Effector memory CD8-positive, alpha-beta T cell (primary cell): ENCODE measurements at regions not wholly inside any gene's neighbourhood (a gene's known extent, or its start where the extent isn't known, plus 50 kb on each side); places are given as distances from the start of the nearest gene placed in this dataset.
"Not testable (repeated sequence)": the region's sequence is repeated elsewhere in the genome, so short reads cannot be mapped to it uniquely, and the experiment has no call there.

Source experiments
- ATAC-seq: fragments of 150-1000 bp; cut with Tn5 transposase; replicated peaks from 2 replicates; pipeline ENCODE4 v1.10.0; 2021; ENCODE audit warnings: mild to moderate bottlenecking, moderate library complexity
- DNase-seq, 3 experiments: peaks; one replicate each; pipeline ENCODE4 v3.0.0; 2021
- H3K27ac Mint-ChIP-seq, 2 donors: one replicate each; pipeline ENCODE4 v1.8.0; 2022; ENCODE audit warnings: mild to moderate bottlenecking in 2 of 2, mixed read lengths in 2 of 2, moderate library complexity in 2 of 2
- H3K27me3 Mint-ChIP-seq, 2 donors: one replicate each; pipeline ENCODE4 v1.8.0; 2022; ENCODE audit warnings: mixed read lengths in 2 of 2
- H3K36me3 Mint-ChIP-seq: one replicate; pipeline ENCODE4 v1.8.0; 2022; ENCODE audit warnings: mild to moderate bottlenecking, moderate library complexity, mixed read lengths; ENCODE audit not compliant: insufficient read depth
- H3K4me1 Mint-ChIP-seq, 2 donors: one replicate each; pipeline ENCODE4 v1.8.0; 2022; ENCODE audit warnings: low read depth in 2 of 2, mixed read lengths in 2 of 2
- H3K4me3 Mint-ChIP-seq, 2 donors: one replicate each; pipeline ENCODE4 v1.8.0; 2022; ENCODE audit warnings: mild to moderate bottlenecking in 2 of 2, mixed read lengths in 2 of 2, moderate library complexity in 2 of 2
- H3K9me3 Mint-ChIP-seq, 2 donors: one replicate each; pipeline ENCODE4 v1.8.0; 2022; ENCODE audit warnings: mixed read lengths in 2 of 2

GRCh38 chr6:44742828-44743372 lies 355.4 kb downstream of the CDC5L start:
- DNase-seq (no peak), ATAC-seq (no peak)
- Mint-ChIP-seq H3K36me3 (no peaks in the 10 kb centered on the region), H3K4me3 (no peak overlapping the region), H3K27me3 (peaks cover 0 to 30% of the 10 kb centered on the region in 2 donors), H3K9me3 (no peaks in the 10 kb centered on the region), H3K27ac (no peak overlapping the region), H3K4me1 (no peaks in the 10 kb centered on the region)

GRCh38 chr6:44760116-44760515 lies 372.6 kb downstream of the CDC5L start:
- not testable (repeated sequence) for H3K4me1 Mint-ChIP-seq

GRCh38 chr6:44761046-44761445 lies 373.5 kb downstream of the CDC5L start:
- Mint-ChIP-seq H3K4me1 (no peaks in the 10 kb centered on the region), H3K9me3 (peaks cover 0 to 9% of the 10 kb centered on the region in 2 donors), H3K27ac (no peak overlapping the region), H3K36me3 (peaks cover 3% of the 10 kb centered on the region), H3K27me3 (peaks cover 0 to 12% of the 10 kb centered on the region in 2 donors), H3K4me3 (no peak overlapping the region)
- DNase-seq (no peak), ATAC-seq (no peak)

More at GRCh38 chr6:44760116-44760515, 372.6 kb downstream of the CDC5L start:
- not testable (repeated sequence) for H3K36me3 Mint-ChIP-seq, DNase-seq, H3K27me3 Mint-ChIP-seq, H3K4me3 Mint-ChIP-seq, H3K27ac Mint-ChIP-seq, H3K9me3 Mint-ChIP-seq, ATAC-seq

GRCh38 chr6:44762496-44762895 lies 375.0 kb downstream of the CDC5L start:
- Mint-ChIP-seq H3K9me3 (peaks cover 0 to 9% of the 10 kb centered on the region in 2 donors), H3K27ac (no peak overlapping the region)

GRCh38 chr6:44771647-44772415 lies 384.3 kb downstream of the CDC5L start:
- ATAC-seq (no peak), DNase-seq (no peak)
- Mint-ChIP-seq H3K4me3 (no peak overlapping the region), H3K9me3 (no peaks in the 10 kb centered on the region), H3K27me3 (peaks cover 5 to 13% of the 10 kb centered on the region in 2 donors), H3K27ac (no peak overlapping the region), H3K4me1 (peaks cover 2 to 4% of the 10 kb centered on the region in 2 donors), H3K36me3 (no peaks in the 10 kb centered on the region)

More at GRCh38 chr6:44762496-44762895, 375.0 kb downstream of the CDC5L start:
- peaks cover 0 to 19% of the 10 kb centered on the region in 2 donors for H3K27me3 Mint-ChIP-seq
- ATAC-seq (no peak), DNase-seq (no peak)
- H3K36me3 Mint-ChIP-seq: peaks cover 3% of the 10 kb centered on the region
- H3K4me1 Mint-ChIP-seq: no peaks in the 10 kb centered on the region
- no peak overlapping the region for H3K4me3 Mint-ChIP-seq

- DNase-seq: no peak
- Mint-ChIP-seq H3K4me3 (no peak overlapping the region), H3K27me3 (peaks cover 3 to 10% of the 10 kb centered on the region in 2 donors), H3K9me3 (no peaks in the 10 kb centered on the region), H3K4me1 (peaks cover 2 to 3% of the 10 kb centered on the region in 2 donors), H3K27ac (no peak overlapping the region), H3K36me3 (no peaks in the 10 kb centered on the region)
- no peak for ATAC-seq
These were observed 385.3 kb downstream of the CDC5L start for GRCh38 chr6:44772838-44773237.

GRCh38 chr6:44775121-44775520 lies 387.6 kb downstream of the CDC5L start:
- Mint-ChIP-seq H3K4me3 (no peak overlapping the region), H3K9me3 (no peaks in the 10 kb centered on the region), H3K36me3 (no peaks in the 10 kb centered on the region), H3K27ac (no peak overlapping the region), H3K4me1 (no peaks in the 10 kb centered on the region), H3K27me3 (no peaks in the 10 kb centered on the region)
- ATAC-seq (no peak), DNase-seq (no peak)

GRCh38 chr6:44776344-44776743 lies 388.8 kb downstream of the CDC5L start:
- H3K36me3 Mint-ChIP-seq: no peaks in the 10 kb centered on the region
- H3K9me3 Mint-ChIP-seq: no peaks in the 10 kb centered on the region
- no peak overlapping the region for H3K27ac Mint-ChIP-seq
- ATAC-seq (no peak), DNase-seq (no peak)
- no peaks in the 10 kb centered on the region for H3K4me1 Mint-ChIP-seq
- H3K4me3 Mint-ChIP-seq: no peak overlapping the region
- H3K27me3 Mint-ChIP-seq: no peaks in the 10 kb centered on the region

- no peak overlapping the region for H3K27ac Mint-ChIP-seq
- no peak overlapping the region for H3K4me3 Mint-ChIP-seq
- DNase-seq: no peak
- no peaks in the 10 kb centered on the region for H3K4me1 Mint-ChIP-seq
- no peak for ATAC-seq
- H3K9me3 Mint-ChIP-seq: no peaks in the 10 kb centered on the region
- H3K36me3 Mint-ChIP-seq: no peaks in the 10 kb centered on the region
- no peaks in the 10 kb centered on the region for H3K27me3 Mint-ChIP-seq
These were observed 391.0 kb downstream of the CDC5L start for GRCh38 chr6:44778513-44778912.
